NB4 (cell line): ENCODE measurements at regions not wholly inside any gene's neighbourhood (a gene's known extent, or its start where the extent isn't known, plus 50 kb on each side); places are given as distances from the start of the nearest gene placed in this dataset.

Experiments
- DNase-seq: peaks from one replicate; pipeline ENCODE4 v3.0.0; 2010; ENCODE audit warnings: low read depth
- H3K4me3 ChIP-seq: one replicate; pipeline ENCODE4 v1.5.1; 2011; ENCODE audit warnings: mild to moderate bottlenecking, low read depth, low read length, moderate library complexity
- MYC ChIP-seq: IDR thresholded peaks from 2 replicates; pipeline ENCODE4 v1.6.1; 2011; ENCODE audit warnings: low read depth, low read length
- POLR2A ChIP-seq: IDR thresholded peaks from 2 replicates; pipeline ENCODE4 v1.6.1; 2011; ENCODE audit warnings: mild to moderate bottlenecking; ENCODE audit not compliant: insufficient read length; ENCODE audit errors: extremely low read depth
- TF ChIP-seq, protein P1 (sequence below): IDR thresholded peaks from one replicate; pipeline ENCODE4 v1.5.1; 2012; ENCODE audit warnings: low read depth, low read length
- TF ChIP-seq, protein P2 (sequence below): IDR thresholded peaks from 2 replicates; pipeline ENCODE4 v1.6.1; 2011; ENCODE audit warnings: low read depth, low read length

DNA sequence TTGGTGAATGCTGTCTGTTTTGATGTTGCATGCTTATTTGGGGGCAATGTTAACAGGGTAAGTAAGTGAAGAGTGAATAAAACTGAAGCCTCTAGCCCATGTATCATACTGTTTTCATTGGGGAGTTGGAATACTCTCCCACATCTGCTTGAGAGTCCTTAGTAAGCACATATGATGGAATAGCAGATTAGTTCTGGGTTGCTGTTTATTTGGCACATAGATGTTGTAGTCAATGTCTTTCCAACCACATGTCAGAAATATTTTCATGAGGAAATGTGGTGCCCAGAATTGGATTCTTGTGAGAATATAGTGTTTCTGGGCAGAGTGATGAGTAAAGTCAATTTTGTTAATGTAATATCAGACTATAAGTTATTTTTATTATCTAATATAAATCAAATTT lies 611.7 kb upstream of the FTMT start:
- DNase-seq: no peak

DNA sequence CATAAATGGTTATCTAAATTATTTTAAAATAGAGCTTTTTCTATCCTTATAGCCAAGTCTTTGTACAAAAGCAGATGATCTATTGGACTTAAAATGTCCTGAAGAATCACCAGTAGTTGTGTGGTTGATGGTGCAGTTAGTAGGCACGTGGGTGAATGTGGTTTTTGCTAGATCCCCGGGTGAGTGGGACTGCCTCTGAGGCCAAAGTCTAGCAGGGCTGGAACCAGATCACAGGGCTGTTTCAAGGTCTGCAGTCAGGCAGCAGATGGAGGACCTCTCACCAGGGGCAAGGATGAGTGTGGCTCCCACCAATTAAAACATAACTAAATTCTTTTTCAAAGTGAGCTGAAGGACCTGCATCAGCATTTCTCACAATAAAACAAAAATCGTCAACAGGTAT lies 604.7 kb upstream of the FTMT start:
- H3K4me3 ChIP-seq: no peak overlapping the region
- TF ChIP-seq MYC: no peak
- TF ChIP-seq, protein P1, sequence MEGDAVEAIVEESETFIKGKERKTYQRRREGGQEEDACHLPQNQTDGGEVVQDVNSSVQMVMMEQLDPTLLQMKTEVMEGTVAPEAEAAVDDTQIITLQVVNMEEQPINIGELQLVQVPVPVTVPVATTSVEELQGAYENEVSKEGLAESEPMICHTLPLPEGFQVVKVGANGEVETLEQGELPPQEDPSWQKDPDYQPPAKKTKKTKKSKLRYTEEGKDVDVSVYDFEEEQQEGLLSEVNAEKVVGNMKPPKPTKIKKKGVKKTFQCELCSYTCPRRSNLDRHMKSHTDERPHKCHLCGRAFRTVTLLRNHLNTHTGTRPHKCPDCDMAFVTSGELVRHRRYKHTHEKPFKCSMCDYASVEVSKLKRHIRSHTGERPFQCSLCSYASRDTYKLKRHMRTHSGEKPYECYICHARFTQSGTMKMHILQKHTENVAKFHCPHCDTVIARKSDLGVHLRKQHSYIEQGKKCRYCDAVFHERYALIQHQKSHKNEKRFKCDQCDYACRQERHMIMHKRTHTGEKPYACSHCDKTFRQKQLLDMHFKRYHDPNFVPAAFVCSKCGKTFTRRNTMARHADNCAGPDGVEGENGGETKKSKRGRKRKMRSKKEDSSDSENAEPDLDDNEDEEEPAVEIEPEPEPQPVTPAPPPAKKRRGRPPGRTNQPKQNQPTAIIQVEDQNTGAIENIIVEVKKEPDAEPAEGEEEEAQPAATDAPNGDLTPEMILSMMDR: no peak
- TF ChIP-seq POLR2A: no peak
- TF ChIP-seq, protein P2, sequence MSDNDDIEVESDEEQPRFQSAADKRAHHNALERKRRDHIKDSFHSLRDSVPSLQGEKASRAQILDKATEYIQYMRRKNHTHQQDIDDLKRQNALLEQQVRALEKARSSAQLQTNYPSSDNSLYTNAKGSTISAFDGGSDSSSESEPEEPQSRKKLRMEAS: no peak
- no peak for DNase-seq

More for the DNA sequence above, 611.7 kb upstream of the FTMT start:
- TF ChIP-seq, protein P1: no peak
- TF ChIP-seq POLR2A (no peak), MYC (no peak)
- TF ChIP-seq, protein P2: no peak
- no peak overlapping the region for H3K4me3 ChIP-seq

- H3K4me3 ChIP-seq: no peak overlapping the region
- TF ChIP-seq, protein P1: no peak
- DNase-seq: no peak
These were observed 599.7 kb upstream of the FTMT start for GRCh38 chr5:121251954-121252353.

- TF ChIP-seq MYC (no peak), POLR2A (no peak)
- TF ChIP-seq, protein P2: no peak
- TF ChIP-seq, protein P1: no peak
- no peak overlapping the region for H3K4me3 ChIP-seq
- peak; percentile 60 for DNase-seq
These were observed 594.1 kb upstream of the FTMT start for GRCh38 chr5:121257621-121258020.

- no peak overlapping the region for H3K4me3 ChIP-seq
- TF ChIP-seq POLR2A (no peak), MYC (no peak)
- TF ChIP-seq, protein P1: no peak
- TF ChIP-seq, protein P2: no peak
- DNase-seq: no peak
These were observed 588.2 kb upstream of the FTMT start for GRCh38 chr5:121263456-121263855.

DNA sequence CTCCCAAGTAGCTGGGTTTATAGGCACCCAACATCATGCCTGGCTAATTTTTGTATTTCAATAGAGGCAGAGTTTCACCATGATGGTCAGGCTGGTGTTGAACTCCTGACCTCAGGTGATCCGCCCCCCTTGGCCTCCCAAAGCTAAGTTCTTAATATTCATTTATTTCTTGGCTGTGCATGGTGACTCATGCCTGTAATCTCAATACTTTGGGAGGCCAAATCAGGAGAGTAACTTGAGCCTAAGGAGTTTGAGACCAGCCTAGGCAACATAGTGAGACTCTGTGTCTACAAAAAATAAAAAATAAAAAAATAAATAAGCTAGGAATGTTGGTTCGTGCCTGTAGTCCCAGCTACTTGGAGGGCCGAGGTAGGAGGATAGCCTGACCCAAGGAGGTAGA lies 587.1 kb upstream of the FTMT start:
- TF ChIP-seq, protein P2: no peak
- no peak for DNase-seq
- H3K4me3 ChIP-seq: no peak overlapping the region
